SK-N-SH (cell line): ENCODE measurements at regions not wholly inside any gene's neighbourhood (a gene's known extent, or its start where the extent isn't known, plus 50 kb on each side); places are given as distances from the start of the nearest gene placed in this dataset.

Source experiments
- EP300 ChIP-seq, 2 experiments: IDR thresholded peaks; 2 replicates each; pipeline versions ENCODE4 v1.4.0 to v1.6.1; 2012; ENCODE audit warnings: borderline replicate concordance in 1 of 2, low read depth in 1 of 2, low read length in 1 of 2
- FOXJ3 ChIP-seq: sonication (generic); formaldehyde crosslinking; IDR thresholded peaks from 2 replicates; pipeline ENCODE4 v1.5.1; 2020; ENCODE audit warnings: mild to moderate bottlenecking, missing genetic modification reagents
- JUND ChIP-seq: IDR thresholded peaks from 2 replicates; pipeline ENCODE4 v1.4.0; 2012
- MAX ChIP-seq: IDR thresholded peaks from 2 replicates; pipeline ENCODE4 v1.4.0; 2012; ENCODE audit warnings: low read depth
- RFX5 ChIP-seq: IDR thresholded peaks from 2 replicates; pipeline ENCODE4 v1.6.1; 2012; ENCODE audit warnings: mild to moderate bottlenecking, improper control_type of control experiment, low read length
- SMC3 ChIP-seq: IDR thresholded peaks from 2 replicates; pipeline ENCODE4 v1.6.1; 2012; ENCODE audit warnings: low read depth, low read length, improper control_type of control experiment
- YY1 ChIP-seq: IDR thresholded peaks from 2 replicates; pipeline ENCODE4 v1.4.0; 2012; ENCODE audit warnings: low read depth, mild to moderate bottlenecking
- TF ChIP-seq, protein P1 (sequence below): fragments of 200-600 bp; sonication (generic); IDR thresholded peaks from 2 replicates; pipeline ENCODE4 v1.6.1; 2017; ENCODE audit warnings: antibody characterized with exemption, mild to moderate bottlenecking, moderate library complexity
- TF ChIP-seq, protein P2 (sequence below): fragments of 150-350 bp; IDR thresholded peaks from 2 replicates; pipeline ENCODE4 v1.6.1; 2016; ENCODE audit warnings: mild to moderate bottlenecking, low read depth, low read length

DNA sequence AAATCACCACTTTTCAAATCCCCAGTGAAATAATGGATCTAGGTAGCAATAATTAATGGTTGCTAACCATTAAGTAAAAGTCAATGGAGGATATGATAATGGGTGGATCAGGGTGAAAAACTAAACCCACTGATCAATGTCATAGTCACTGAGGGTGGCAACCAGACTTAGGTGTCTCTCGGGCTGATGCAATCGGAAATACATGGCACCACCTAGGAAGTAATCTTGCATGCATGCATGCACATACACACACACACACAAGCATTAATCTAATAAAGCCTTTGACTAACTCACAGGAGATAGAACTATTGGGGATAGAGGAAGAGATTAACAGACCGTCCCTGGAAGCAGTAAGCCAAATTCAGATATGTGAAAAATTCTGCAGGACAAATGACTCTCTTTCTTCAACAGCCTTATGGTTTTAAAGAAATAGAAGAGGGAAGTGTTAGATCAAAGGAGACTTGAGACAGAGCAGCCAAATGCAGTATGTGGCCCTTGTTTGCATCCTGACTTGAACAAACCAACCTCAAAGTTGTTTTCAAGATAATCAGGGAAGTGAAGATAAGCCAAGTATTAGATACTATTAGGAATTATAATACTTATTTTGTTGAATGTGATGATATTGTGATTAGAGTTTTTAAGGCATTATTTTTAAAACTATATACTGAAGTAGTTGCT is 186.0 kb upstream of the RMP24 start:
- TF ChIP-seq, protein P1, sequence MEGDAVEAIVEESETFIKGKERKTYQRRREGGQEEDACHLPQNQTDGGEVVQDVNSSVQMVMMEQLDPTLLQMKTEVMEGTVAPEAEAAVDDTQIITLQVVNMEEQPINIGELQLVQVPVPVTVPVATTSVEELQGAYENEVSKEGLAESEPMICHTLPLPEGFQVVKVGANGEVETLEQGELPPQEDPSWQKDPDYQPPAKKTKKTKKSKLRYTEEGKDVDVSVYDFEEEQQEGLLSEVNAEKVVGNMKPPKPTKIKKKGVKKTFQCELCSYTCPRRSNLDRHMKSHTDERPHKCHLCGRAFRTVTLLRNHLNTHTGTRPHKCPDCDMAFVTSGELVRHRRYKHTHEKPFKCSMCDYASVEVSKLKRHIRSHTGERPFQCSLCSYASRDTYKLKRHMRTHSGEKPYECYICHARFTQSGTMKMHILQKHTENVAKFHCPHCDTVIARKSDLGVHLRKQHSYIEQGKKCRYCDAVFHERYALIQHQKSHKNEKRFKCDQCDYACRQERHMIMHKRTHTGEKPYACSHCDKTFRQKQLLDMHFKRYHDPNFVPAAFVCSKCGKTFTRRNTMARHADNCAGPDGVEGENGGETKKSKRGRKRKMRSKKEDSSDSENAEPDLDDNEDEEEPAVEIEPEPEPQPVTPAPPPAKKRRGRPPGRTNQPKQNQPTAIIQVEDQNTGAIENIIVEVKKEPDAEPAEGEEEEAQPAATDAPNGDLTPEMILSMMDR, result no peak
- no peak for TF ChIP-seq EP300 (IDR thresholded peaks at IDR 0.05; ENCODE audit: borderline replicate concordance in 1 of 2, low read depth in 1 of 2, low read length in 1 of 2)
- TF ChIP-seq SMC3, result no peak
- TF ChIP-seq RFX5, result no peak
- no peak for TF ChIP-seq YY1
- TF ChIP-seq, protein P2, sequence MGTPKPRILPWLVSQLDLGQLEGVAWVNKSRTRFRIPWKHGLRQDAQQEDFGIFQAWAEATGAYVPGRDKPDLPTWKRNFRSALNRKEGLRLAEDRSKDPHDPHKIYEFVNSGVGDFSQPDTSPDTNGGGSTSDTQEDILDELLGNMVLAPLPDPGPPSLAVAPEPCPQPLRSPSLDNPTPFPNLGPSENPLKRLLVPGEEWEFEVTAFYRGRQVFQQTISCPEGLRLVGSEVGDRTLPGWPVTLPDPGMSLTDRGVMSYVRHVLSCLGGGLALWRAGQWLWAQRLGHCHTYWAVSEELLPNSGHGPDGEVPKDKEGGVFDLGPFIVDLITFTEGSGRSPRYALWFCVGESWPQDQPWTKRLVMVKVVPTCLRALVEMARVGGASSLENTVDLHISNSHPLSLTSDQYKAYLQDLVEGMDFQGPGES, result no peak
- no peak for TF ChIP-seq MAX
- no peak for TF ChIP-seq JUND
- no peak for TF ChIP-seq FOXJ3 (CRISPR knock-in tag)
